Gastrocnemius medialis (tissue), 4 donors: ENCODE measurements at regions not wholly inside any gene's neighbourhood (a gene's known extent, or its start where the extent isn't known, plus 50 kb on each side); places are given as distances from the start of the nearest gene placed in this dataset.

Source experiments
- ATAC-seq, 2 donors: fragments of 150-250 bp; one replicate each; pipeline ENCODE4 v1.9.1; 2016
- DNase-seq, 2 donors: peaks; one replicate each; pipeline ENCODE4 v3.0.0-alpha.2; 2019
- H3K27ac ChIP-seq, 4 donors: fragments of 200-600 bp; sonication (generic); 1 replicate in 1 of 4; 2 replicates in 3 of 4; pipeline ENCODE4 v1.5.1; 2016 to 2018; ENCODE audit warnings: mild to moderate bottlenecking in 2 of 4, moderate library complexity in 1 of 4
- H3K27me3 ChIP-seq, 3 donors: fragments of 200-600 bp; sonication (generic) in 2 of 3; 1 replicate in 1 of 3; 2 replicates in 2 of 3; pipeline versions ENCODE4 v1.5.1 to v1.6.0; 2016 to 2019; ENCODE audit warnings: mild to moderate bottlenecking in 1 of 3, moderate library complexity in 1 of 3
- H3K36me3 ChIP-seq, 2 donors: fragments of 200-600 bp; sonication (generic) in 1 of 2; one replicate each; pipeline ENCODE4 v1.5.1; 2017 to 2018
- H3K4me1 ChIP-seq, 2 donors: fragments of 200-600 bp; sonication (generic) in 1 of 2; one replicate each; pipeline ENCODE4 v1.5.1; 2016 to 2017; ENCODE audit warnings: mild to moderate bottlenecking in 2 of 2
- H3K4me3 ChIP-seq, 4 donors: fragments of 200-600 bp; sonication (generic) in 3 of 4; 1 replicate in 1 of 4; 2 replicates in 3 of 4; pipeline ENCODE4 v1.5.1; 2016 to 2019; ENCODE audit warnings: mild to moderate bottlenecking in 2 of 4
- H3K9me3 ChIP-seq, 3 donors: fragments of 200-600 bp; sonication (generic) in 2 of 3; 1 replicate in 1 of 3; 2 replicates in 2 of 3; pipeline ENCODE4 v1.5.1; 2016 to 2019
- POLR2A ChIP-seq, 2 donors: fragments of 450-650 bp; IDR thresholded peaks; one replicate each; pipeline ENCODE4 v1.6.1; 2017; ENCODE audit warnings: antibody characterized with exemption in 2 of 2, mild to moderate bottlenecking in 2 of 2, moderate library complexity in 2 of 2
- in situ Hi-C, 4 donors: fragments of 200-750 bp; cut with MboI; loops; one replicate each; pipeline versions ENCODE4 v1.15.0 to v1.8.0; 2017; ENCODE audit warnings: low sequenced_read_pairs in 4 of 4
- intact Hi-C: fragments of 100-400 bp; cut with DNase I; formaldehyde crosslinking; loops from one replicate; pipeline ENCODE4 v1.15.1; 2023; ENCODE audit warnings: low total_unique reads
- TF ChIP-seq, protein P1 (sequence below), 5 experiments: fragments of 450-650 bp in 3 of 5; fragments of 200-600 bp in 2 of 5; sonication (generic) in 2 of 5; IDR thresholded peaks in 4 of 5; conservative IDR thresholded peaks in 1 of 5; 1 replicate in 4 of 5; 2 replicates in 1 of 5; pipeline ENCODE4 v1.5.1; 2016 to 2019; ENCODE audit warnings: antibody characterized with exemption in 5 of 5, mild to moderate bottlenecking in 3 of 5, moderate library complexity in 3 of 5

DNA sequence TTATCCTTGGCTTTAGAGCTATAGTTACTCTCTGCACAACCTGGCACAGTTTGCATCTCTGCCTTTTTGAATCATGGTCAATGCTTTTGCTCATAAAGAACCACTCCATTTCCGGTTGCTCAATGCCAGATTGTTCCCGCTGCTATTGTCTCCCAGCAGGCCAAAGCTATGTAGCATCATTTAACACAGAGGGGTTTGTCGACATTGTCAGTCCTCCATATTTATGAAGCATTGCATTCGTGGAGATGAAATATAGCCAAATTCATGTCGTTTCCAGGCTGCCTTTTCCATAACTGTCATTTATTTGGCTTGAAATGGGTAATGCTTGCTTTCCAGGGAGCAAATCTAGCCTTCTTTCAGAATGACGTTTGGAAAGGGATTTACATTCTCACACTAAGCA, 598.8 kb downstream of the EPHA7 start:
- TF ChIP-seq POLR2A (IDR thresholded peaks at IDR 0.05), result no peak
- ATAC-seq (no peak), DNase-seq (no peak)
- Histone ChIP-seq H3K36me3 (no peaks in the 10 kb centered on the region), H3K9me3 (no peaks in the 10 kb centered on the region), H3K4me1 (no peaks in the 10 kb centered on the region), H3K4me3 (no peak overlapping the region), H3K27me3 (no peaks in the 10 kb centered on the region), H3K27ac (no peak overlapping the region)
- in situ Hi-C loops (no loop called here), intact Hi-C loops (no loop called here)

DNA sequence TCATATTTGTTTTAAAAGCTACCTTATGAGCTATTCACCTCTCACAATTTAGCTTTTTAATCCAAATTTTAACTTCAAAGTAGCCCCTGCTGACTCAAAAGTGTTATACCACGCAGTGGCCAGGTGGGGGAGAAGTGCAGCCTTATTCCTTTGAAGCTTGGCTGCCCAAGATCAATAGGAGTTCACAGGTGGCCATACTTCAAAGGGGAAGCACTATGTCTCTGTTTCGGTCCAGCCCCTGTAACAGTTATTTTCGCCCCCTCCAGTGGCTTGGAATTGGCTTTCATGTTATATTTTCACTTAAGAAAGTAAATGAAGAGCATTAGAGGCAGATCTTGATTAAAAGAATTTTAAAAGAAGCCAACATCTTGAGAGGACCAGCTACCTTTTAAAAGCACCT, 608.4 kb downstream of the EPHA7 start:
- in situ Hi-C loops, result no loop called here
- Histone ChIP-seq H3K27ac (no peak overlapping the region), H3K36me3 (no peaks in the 10 kb centered on the region), H3K27me3 (no peaks in the 10 kb centered on the region), H3K4me3 (no peak overlapping the region), H3K4me1 (no peaks in the 10 kb centered on the region), H3K9me3 (no peaks in the 10 kb centered on the region)
- TF ChIP-seq POLR2A (IDR thresholded peaks at IDR 0.05), result no peak
- TF ChIP-seq, protein P1, sequence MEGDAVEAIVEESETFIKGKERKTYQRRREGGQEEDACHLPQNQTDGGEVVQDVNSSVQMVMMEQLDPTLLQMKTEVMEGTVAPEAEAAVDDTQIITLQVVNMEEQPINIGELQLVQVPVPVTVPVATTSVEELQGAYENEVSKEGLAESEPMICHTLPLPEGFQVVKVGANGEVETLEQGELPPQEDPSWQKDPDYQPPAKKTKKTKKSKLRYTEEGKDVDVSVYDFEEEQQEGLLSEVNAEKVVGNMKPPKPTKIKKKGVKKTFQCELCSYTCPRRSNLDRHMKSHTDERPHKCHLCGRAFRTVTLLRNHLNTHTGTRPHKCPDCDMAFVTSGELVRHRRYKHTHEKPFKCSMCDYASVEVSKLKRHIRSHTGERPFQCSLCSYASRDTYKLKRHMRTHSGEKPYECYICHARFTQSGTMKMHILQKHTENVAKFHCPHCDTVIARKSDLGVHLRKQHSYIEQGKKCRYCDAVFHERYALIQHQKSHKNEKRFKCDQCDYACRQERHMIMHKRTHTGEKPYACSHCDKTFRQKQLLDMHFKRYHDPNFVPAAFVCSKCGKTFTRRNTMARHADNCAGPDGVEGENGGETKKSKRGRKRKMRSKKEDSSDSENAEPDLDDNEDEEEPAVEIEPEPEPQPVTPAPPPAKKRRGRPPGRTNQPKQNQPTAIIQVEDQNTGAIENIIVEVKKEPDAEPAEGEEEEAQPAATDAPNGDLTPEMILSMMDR (IDR thresholded peaks at IDR 0.05 in 4 of 5, conservative IDR thresholded peaks at IDR 0.05 in 1 of 5), result no peak
- intact Hi-C loops, result no loop called here
- ATAC-seq (no peak), DNase-seq (no peak)

DNA sequence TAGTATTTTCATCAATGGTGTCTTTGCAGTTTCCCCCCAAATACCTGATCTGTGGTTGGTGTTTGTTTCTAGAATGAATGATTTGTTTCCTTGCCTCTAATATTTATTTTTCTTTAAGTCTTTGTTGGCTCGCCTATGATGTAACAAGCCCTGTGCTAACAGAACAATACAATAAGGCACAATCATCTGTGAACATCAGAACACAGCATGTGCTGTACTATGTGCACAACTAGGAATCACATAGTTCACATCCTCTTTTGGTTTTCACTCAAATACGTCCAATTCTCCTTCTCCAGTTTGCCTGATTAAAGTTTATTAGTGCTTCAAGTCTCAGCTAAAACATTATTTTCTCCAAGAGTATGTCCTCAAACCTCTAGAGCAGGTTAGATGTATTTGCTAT, 613.1 kb downstream of the EPHA7 start:
- DNase-seq (no peak), ATAC-seq (no peak)
- no peaks in the 10 kb centered on the region for H3K36me3 ChIP-seq
- in situ Hi-C loops, result no loop called here
- no peaks in the 10 kb centered on the region for H3K9me3 ChIP-seq
- H3K4me1 ChIP-seq, result no peaks in the 10 kb centered on the region
- H3K27me3 ChIP-seq, result no peaks in the 10 kb centered on the region
- no peak for TF ChIP-seq POLR2A (IDR thresholded peaks at IDR 0.05)
- TF ChIP-seq, protein P1 (IDR thresholded peaks at IDR 0.05 in 4 of 5, conservative IDR thresholded peaks at IDR 0.05 in 1 of 5), result no peak
- intact Hi-C loops, result no loop called here
- no peak overlapping the region for H3K27ac ChIP-seq
- no peak overlapping the region for H3K4me3 ChIP-seq

DNA sequence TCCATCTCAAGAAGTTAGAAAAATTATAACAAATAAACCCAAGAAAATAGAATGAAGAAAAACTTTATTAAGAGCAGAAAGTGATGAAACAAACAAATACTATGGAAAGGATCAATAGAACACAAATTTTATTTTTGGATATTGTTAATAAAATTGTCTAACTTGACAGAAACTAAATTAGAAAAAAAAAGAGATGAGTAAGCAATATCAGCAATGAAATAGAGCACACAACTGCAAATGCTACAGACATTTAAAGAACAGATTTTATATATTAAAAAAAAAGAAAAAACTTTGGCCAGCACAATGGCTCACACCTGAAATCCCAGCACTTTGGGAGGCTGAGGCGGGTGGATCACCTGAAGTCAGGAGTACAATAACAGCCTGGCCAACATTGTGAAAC, 628.0 kb downstream of the EPHA7 start:
- intact Hi-C loops, result no loop called here
- DNase-seq (no peak), ATAC-seq (no peak)
- Histone ChIP-seq H3K27ac (no peak overlapping the region), H3K4me1 (no peaks in the 10 kb centered on the region), H3K36me3 (no peaks in the 10 kb centered on the region), H3K27me3 (no peaks in the 10 kb centered on the region), H3K4me3 (no peak overlapping the region), H3K9me3 (no peaks in the 10 kb centered on the region)
- in situ Hi-C loops, result no loop called here
- TF ChIP-seq POLR2A (IDR thresholded peaks at IDR 0.05), result no peak
- TF ChIP-seq, protein P1 (IDR thresholded peaks at IDR 0.05 in 4 of 5, conservative IDR thresholded peaks at IDR 0.05 in 1 of 5), result no peak

DNA sequence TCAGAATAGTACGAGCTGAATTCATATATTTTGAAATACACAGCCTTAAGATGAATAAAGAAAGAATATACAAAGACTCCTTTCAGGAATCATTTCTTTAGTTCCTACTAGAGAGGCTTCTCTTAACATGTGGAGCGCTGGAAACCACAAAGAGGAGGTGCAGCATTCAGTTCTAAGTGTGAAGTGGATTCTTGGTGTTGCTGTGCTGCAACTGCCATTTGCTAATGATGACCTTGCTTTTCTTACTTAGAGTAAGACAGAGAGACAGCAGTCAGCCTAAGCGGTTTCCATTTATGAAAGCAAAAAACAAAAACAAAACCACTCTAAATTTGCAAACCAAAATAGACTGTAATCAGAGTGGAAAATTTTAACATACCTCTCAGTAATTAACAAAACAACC, 629.0 kb downstream of the EPHA7 start:
- no peaks in the 10 kb centered on the region for H3K9me3 ChIP-seq
- no peak overlapping the region for H3K27ac ChIP-seq
- no peak overlapping the region for H3K4me3 ChIP-seq
- no peak for TF ChIP-seq POLR2A (IDR thresholded peaks at IDR 0.05)
- TF ChIP-seq, protein P1 (IDR thresholded peaks at IDR 0.05 in 4 of 5, conservative IDR thresholded peaks at IDR 0.05 in 1 of 5), result no peak
- H3K27me3 ChIP-seq, result no peaks in the 10 kb centered on the region
- H3K36me3 ChIP-seq, result no peaks in the 10 kb centered on the region
- in situ Hi-C loops, result no loop called here
- no peak for DNase-seq
- H3K4me1 ChIP-seq, result no peaks in the 10 kb centered on the region
- intact Hi-C loops, result no loop called here
- ATAC-seq, result no peak
